SU-DHL-6 (cell line): ENCODE measurements at regions not wholly inside any gene's neighbourhood (a gene's known extent, or its start where the extent isn't known, plus 50 kb on each side); places are given as distances from the start of the nearest gene placed in this dataset.

Experiments used
- EZH2phosphoT487 ChIP-seq: fragments of 200-600 bp; sonication (generic), shearing (Covaris generic); conservative IDR thresholded peaks from 2 replicates; pipeline ENCODE4 v1.6.1; 2018; ENCODE audit warnings: mild to moderate bottlenecking, antibody characterized with exemption, low read length, moderate library complexity, mixed read lengths
- TF ChIP-seq, protein P1 (sequence below): fragments of 200-600 bp; sonication (generic); IDR thresholded peaks from one replicate; pipeline ENCODE4 v1.5.1; 2017; ENCODE audit warnings: antibody characterized with exemption, mild to moderate bottlenecking, low read length, moderate library complexity; ENCODE audit not compliant: insufficient read depth, poor library complexity, severe bottlenecking

DNA sequence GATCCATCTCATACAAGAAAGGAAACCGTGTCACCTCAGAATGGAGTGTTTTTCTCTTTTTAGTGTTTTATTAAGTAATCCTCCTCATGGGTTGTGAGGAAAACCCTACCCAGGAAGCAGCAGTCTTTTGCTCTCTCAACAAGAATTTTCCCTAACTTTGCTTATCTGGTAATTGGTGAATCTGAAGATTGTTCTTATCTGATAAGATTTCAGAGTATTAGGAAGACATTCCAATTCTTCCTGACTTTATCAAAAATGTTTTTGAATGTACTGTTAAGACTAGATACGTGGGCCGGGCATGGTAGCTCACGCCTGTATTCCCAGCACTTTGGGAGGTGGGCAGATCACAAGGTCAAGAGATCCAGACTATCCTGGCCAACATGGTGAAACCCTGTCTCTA, 86.0 kb downstream of the PHLDA1 start:
- TF ChIP-seq, protein P1, sequence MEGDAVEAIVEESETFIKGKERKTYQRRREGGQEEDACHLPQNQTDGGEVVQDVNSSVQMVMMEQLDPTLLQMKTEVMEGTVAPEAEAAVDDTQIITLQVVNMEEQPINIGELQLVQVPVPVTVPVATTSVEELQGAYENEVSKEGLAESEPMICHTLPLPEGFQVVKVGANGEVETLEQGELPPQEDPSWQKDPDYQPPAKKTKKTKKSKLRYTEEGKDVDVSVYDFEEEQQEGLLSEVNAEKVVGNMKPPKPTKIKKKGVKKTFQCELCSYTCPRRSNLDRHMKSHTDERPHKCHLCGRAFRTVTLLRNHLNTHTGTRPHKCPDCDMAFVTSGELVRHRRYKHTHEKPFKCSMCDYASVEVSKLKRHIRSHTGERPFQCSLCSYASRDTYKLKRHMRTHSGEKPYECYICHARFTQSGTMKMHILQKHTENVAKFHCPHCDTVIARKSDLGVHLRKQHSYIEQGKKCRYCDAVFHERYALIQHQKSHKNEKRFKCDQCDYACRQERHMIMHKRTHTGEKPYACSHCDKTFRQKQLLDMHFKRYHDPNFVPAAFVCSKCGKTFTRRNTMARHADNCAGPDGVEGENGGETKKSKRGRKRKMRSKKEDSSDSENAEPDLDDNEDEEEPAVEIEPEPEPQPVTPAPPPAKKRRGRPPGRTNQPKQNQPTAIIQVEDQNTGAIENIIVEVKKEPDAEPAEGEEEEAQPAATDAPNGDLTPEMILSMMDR, result no peak
- no peak for TF ChIP-seq EZH2phosphoT487
